ENCODE measurements at regions not wholly inside any gene's neighbourhood (a gene's known extent, or its start where the extent isn't known, plus 50 kb on each side); places are given as distances from the start of the nearest gene placed in this dataset.
A peak's percentile ranks its signal among the peaks of the same experiment; 100 is the strongest.

DNA sequence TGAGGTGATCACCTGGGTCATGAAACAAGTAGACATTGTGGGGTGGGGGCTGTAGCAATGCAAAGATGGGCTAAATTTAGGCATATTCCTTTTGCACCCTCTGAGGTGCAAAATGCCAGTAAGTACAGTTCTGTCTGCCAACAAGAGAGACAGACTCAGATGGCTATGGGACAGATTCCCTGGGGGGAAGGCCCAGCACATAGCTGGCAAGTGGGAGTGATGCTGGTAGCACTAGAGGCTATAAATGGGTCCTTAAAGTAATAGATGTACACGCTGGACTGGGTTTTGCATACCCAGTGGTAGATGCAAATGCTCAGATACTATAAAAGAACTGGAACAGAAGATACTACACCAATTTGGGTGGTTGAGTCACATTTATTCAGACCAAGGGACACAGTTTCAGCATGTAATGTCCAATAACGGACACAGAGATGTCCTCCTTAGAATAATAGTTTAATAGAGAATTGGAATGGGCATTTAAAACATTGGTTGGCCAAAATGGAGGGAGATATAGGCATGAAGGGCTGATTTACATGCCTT is 67.4 kb upstream of the RNU6-1 start:
- intact Hi-C loops (cut with micrococcal nuclease; ENCODE audit: unreplicated experiment) = no loop called here
- no peak for ATAC-seq
- H3K27me3 ChIP-seq (ENCODE audit: control insufficient read depth, insufficient read depth, low read length) = no peaks in the 10 kb centered on the region
- peak overlapping the region; percentile 8; the same call in 1 of the 2 replicates for H3K27ac ChIP-seq (ENCODE audit: low read length)
- POLR2A ChIA-PET = no interaction called here
- no TSS peak for BruUV-seq (replicated peaks)
- no peaks in the 10 kb centered on the region for H3K4me1 ChIP-seq (ENCODE audit: control insufficient read depth, insufficient read depth, low read length)
- no peak overlapping the region for H3K4me3 ChIP-seq (ENCODE audit: low read depth in 2 of 2, low read length in 2 of 2)
- CTCF ChIA-PET = no interaction called here
- H3K36me3 ChIP-seq (ENCODE audit: control insufficient read depth, insufficient read depth, low read length) = no peaks in the 10 kb centered on the region
- TF ChIP-seq TCF7L2 (IDR thresholded peaks at IDR 0.05; ENCODE audit: low read depth, low read length) = no peak
- TF ChIP-seq POLR2AphosphoS5 (IDR thresholded peaks at IDR 0.05; ENCODE audit: low read depth, low read length) = no peak
- TF ChIP-seq, protein P1, sequence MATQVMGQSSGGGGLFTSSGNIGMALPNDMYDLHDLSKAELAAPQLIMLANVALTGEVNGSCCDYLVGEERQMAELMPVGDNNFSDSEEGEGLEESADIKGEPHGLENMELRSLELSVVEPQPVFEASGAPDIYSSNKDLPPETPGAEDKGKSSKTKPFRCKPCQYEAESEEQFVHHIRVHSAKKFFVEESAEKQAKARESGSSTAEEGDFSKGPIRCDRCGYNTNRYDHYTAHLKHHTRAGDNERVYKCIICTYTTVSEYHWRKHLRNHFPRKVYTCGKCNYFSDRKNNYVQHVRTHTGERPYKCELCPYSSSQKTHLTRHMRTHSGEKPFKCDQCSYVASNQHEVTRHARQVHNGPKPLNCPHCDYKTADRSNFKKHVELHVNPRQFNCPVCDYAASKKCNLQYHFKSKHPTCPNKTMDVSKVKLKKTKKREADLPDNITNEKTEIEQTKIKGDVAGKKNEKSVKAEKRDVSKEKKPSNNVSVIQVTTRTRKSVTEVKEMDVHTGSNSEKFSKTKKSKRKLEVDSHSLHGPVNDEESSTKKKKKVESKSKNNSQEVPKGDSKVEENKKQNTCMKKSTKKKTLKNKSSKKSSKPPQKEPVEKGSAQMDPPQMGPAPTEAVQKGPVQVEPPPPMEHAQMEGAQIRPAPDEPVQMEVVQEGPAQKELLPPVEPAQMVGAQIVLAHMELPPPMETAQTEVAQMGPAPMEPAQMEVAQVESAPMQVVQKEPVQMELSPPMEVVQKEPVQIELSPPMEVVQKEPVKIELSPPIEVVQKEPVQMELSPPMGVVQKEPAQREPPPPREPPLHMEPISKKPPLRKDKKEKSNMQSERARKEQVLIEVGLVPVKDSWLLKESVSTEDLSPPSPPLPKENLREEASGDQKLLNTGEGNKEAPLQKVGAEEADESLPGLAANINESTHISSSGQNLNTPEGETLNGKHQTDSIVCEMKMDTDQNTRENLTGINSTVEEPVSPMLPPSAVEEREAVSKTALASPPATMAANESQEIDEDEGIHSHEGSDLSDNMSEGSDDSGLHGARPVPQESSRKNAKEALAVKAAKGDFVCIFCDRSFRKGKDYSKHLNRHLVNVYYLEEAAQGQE (IDR thresholded peaks at IDR 0.05; ENCODE audit: insufficient read depth in 1 of 2, low read depth in 2 of 2, low read length in 1 of 2) = no peak
- no peak for TF ChIP-seq SIN3A (IDR thresholded peaks at IDR 0.05; ENCODE audit: borderline replicate concordance, insufficient read depth, low read depth, low read length)
- TF ChIP-seq, protein P2, sequence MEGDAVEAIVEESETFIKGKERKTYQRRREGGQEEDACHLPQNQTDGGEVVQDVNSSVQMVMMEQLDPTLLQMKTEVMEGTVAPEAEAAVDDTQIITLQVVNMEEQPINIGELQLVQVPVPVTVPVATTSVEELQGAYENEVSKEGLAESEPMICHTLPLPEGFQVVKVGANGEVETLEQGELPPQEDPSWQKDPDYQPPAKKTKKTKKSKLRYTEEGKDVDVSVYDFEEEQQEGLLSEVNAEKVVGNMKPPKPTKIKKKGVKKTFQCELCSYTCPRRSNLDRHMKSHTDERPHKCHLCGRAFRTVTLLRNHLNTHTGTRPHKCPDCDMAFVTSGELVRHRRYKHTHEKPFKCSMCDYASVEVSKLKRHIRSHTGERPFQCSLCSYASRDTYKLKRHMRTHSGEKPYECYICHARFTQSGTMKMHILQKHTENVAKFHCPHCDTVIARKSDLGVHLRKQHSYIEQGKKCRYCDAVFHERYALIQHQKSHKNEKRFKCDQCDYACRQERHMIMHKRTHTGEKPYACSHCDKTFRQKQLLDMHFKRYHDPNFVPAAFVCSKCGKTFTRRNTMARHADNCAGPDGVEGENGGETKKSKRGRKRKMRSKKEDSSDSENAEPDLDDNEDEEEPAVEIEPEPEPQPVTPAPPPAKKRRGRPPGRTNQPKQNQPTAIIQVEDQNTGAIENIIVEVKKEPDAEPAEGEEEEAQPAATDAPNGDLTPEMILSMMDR (IDR thresholded peaks at IDR 0.05) = no peak
- DNase-seq (ENCODE audit: low read depth, low spot score) = no peak
- H3K9me3 ChIP-seq (ENCODE audit: control insufficient read depth, insufficient read depth, low read depth, low read length) = peaks cover 11% of the 10 kb centered on the region; the same call in 1 of the 2 replicates
- in situ Hi-C loops (cut with HindIII; ENCODE audit: low pct_unique_long_range_greater_than_20kb, low sequenced_read_pairs) = no loop called here

DNA sequence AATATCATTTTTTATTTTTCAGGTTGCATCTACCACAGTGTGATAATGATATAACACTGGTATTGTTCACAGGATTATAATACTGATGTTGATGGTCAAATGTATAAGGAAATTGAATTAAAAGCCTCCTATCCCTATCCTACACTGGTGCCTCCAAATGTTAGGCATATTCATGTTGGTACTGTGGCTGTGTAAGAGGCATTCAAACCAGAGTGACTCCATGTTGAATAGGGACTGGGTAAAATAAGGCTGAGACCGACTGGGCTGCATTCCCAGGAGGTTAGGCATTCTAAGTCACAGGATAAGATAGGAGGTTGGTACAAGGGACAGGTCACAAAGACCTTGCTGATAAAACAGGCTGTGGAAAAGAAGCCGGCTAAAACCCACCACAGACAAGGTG is 68.9 kb upstream of the RNU6-1 start:
- DNase-seq (ENCODE audit: low read depth, low spot score) (no peak), ATAC-seq (no peak)
- TF ChIP-seq SIN3A (IDR thresholded peaks at IDR 0.05; ENCODE audit: borderline replicate concordance, insufficient read depth, low read depth, low read length) = no peak
- TF ChIP-seq, protein P1 (IDR thresholded peaks at IDR 0.05; ENCODE audit: insufficient read depth in 1 of 2, low read depth in 2 of 2, low read length in 1 of 2) = no peak
- no peak for TF ChIP-seq TCF7L2 (IDR thresholded peaks at IDR 0.05; ENCODE audit: low read depth, low read length)
- TF ChIP-seq, protein P2 (IDR thresholded peaks at IDR 0.05) = no peak
- no peak for TF ChIP-seq POLR2AphosphoS5 (IDR thresholded peaks at IDR 0.05; ENCODE audit: low read depth, low read length)
- in situ Hi-C loops (cut with HindIII; ENCODE audit: low pct_unique_long_range_greater_than_20kb, low sequenced_read_pairs) = no loop called here
- Histone ChIP-seq H3K4me3 (ENCODE audit: low read depth in 2 of 2, low read length in 2 of 2) (no peak overlapping the region), H3K27me3 (ENCODE audit: control insufficient read depth, insufficient read depth, low read length) (no peaks in the 10 kb centered on the region), H3K27ac (ENCODE audit: low read length) (peak overlapping the region; percentile 32; the same call in 1 of the 2 replicates), H3K4me1 (ENCODE audit: control insufficient read depth, insufficient read depth, low read length) (peaks cover 1% of the 10 kb centered on the region), H3K9me3 (ENCODE audit: control insufficient read depth, insufficient read depth, low read depth, low read length) (peaks cover 11% of the 10 kb centered on the region; the same call in 1 of the 2 replicates), H3K36me3 (ENCODE audit: control insufficient read depth, insufficient read depth, low read length) (no peaks in the 10 kb centered on the region)
- intact Hi-C loops (cut with micrococcal nuclease; ENCODE audit: unreplicated experiment) = no loop called here
- ChIA-PET POLR2A (no interaction called here), CTCF (no interaction called here)
- BruUV-seq (replicated peaks) = no TSS peak

All from Panc1 (cell line).